Hepatocyte (in vitro differentiated cells): ENCODE measurements at regions not wholly inside any gene's neighbourhood (a gene's known extent, or its start where the extent isn't known, plus 50 kb on each side); places are given as distances from the start of the nearest gene placed in this dataset.

Source experiments
- DNase-seq: peaks from one replicate; pipeline ENCODE4 v3.0.0-alpha.2; 2016; ENCODE audit warnings: low spot score
- H2AFZ ChIP-seq: fragments of 200-600 bp; sonication (generic); 2 replicates; pipeline ENCODE4 v1.6.0; 2016; ENCODE audit warnings: antibody characterized with exemption, mild to moderate bottlenecking
- H3K27ac ChIP-seq: fragments of 200-600 bp; sonication (generic); 2 replicates; pipeline ENCODE4 v1.5.1; 2016; ENCODE audit warnings: mild to moderate bottlenecking
- H3K27me3 ChIP-seq: fragments of 200-600 bp; sonication (generic); 2 replicates; pipeline ENCODE4 v1.6.1; 2016
- H3K36me3 ChIP-seq: fragments of 200-600 bp; sonication (generic); replicated peaks from 2 replicates; pipeline ENCODE4 v1.5.1; 2016; ENCODE audit warnings: low read depth; ENCODE audit not compliant: insufficient read depth
- H3K4me1 ChIP-seq: fragments of 200-600 bp; sonication (generic); 2 replicates; pipeline ENCODE4 v1.5.1; 2016; ENCODE audit warnings: mild to moderate bottlenecking, moderate library complexity; ENCODE audit not compliant: insufficient read depth
- H3K4me2 ChIP-seq: fragments of 200-600 bp; sonication (generic); 2 replicates; pipeline ENCODE4 v1.6.0; 2016
- H3K4me3 ChIP-seq: fragments of 200-600 bp; sonication (generic); 2 replicates; pipeline ENCODE4 v1.5.1; 2016; ENCODE audit warnings: mild to moderate bottlenecking
- H3K79me2 ChIP-seq: fragments of 200-600 bp; sonication (generic); 2 replicates; pipeline ENCODE4 v1.6.0; 2017; ENCODE audit warnings: mild to moderate bottlenecking
- H3K9me2 ChIP-seq: fragments of 200-600 bp; sonication (generic); replicated peaks from 2 replicates; pipeline ENCODE4 v1.6.0; 2017; ENCODE audit warnings: mild to moderate bottlenecking; ENCODE audit not compliant: insufficient read depth
- H3K9me3 ChIP-seq: fragments of 200-600 bp; sonication (generic); 2 replicates; pipeline ENCODE4 v1.5.1; 2016; ENCODE audit warnings: low read depth, mild to moderate bottlenecking
- H4K20me1 ChIP-seq: fragments of 200-600 bp; sonication (generic); 2 replicates; pipeline ENCODE4 v1.6.0; 2016; ENCODE audit warnings: mild to moderate bottlenecking; ENCODE audit not compliant: insufficient read depth, poor library complexity, severe bottlenecking
- CTCF ChIP-seq: fragments of 200-600 bp; sonication (generic); IDR thresholded peaks from 2 replicates; pipeline ENCODE4 v1.5.1; 2016; ENCODE audit warnings: antibody characterized with exemption, mild to moderate bottlenecking; ENCODE audit not compliant: poor library complexity
- EZH2 ChIP-seq: fragments of 200-600 bp; sonication (generic); IDR thresholded peaks from 2 replicates; pipeline ENCODE4 v1.6.1; 2016; ENCODE audit warnings: antibody characterized with exemption, mild to moderate bottlenecking, borderline replicate concordance
- EZH2phosphoT487 ChIP-seq: fragments of 200-600 bp; sonication (generic); IDR thresholded peaks from one replicate; pipeline ENCODE4 v1.6.1; 2018; ENCODE audit warnings: antibody characterized with exemption, mild to moderate bottlenecking, low read depth, moderate library complexity; ENCODE audit not compliant: unreplicated experiment, severe bottlenecking
- WGBS: methylation state at CpG from one replicate; pipeline ENCODE4 v1.1.6; 2016; ENCODE audit warnings: low lambda C conversion rate; ENCODE audit errors: missing lambda C conversion rate; 5-methylcytosine and 5-hydroxymethylcytosine counted together

- Histone ChIP-seq H3K4me3 (no peak overlapping the region), H3K9me3 (no peaks in the 10 kb centered on the region), H3K36me3 (no peaks in the 10 kb centered on the region), H2AFZ (no peak overlapping the region), H3K27ac (no peak overlapping the region), H3K27me3 (no peaks in the 10 kb centered on the region), H3K4me1 (no peaks in the 10 kb centered on the region), H3K9me2 (no peaks in the 10 kb centered on the region), H3K79me2 (no peaks in the 10 kb centered on the region), H4K20me1 (no peaks in the 10 kb centered on the region), H3K4me2 (no peak overlapping the region)
- 84% methylated on average over 19 of the region's 19 CpGs for WGBS
- TF ChIP-seq EZH2 (no peak), CTCF (peak; percentile 12), EZH2phosphoT487 (no peak)
- DNase-seq, result peak; percentile 5
Observed at GRCh38 chr17:77507111-77507885, 366.5 kb downstream of the SEC14L1 start.

- no peak overlapping the region for H3K4me3 ChIP-seq
- 70% methylated on average over 6 of the region's 6 CpGs for WGBS
- H3K4me2 ChIP-seq, result no peak overlapping the region
- no peaks in the 10 kb centered on the region for H4K20me1 ChIP-seq
- H3K79me2 ChIP-seq, result no peaks in the 10 kb centered on the region
- H3K27ac ChIP-seq, result no peak overlapping the region
- TF ChIP-seq CTCF (no peak), EZH2 (no peak), EZH2phosphoT487 (no peak)
- H3K27me3 ChIP-seq, result no peaks in the 10 kb centered on the region
- H3K9me3 ChIP-seq, result no peaks in the 10 kb centered on the region
- H3K9me2 ChIP-seq, result no peaks in the 10 kb centered on the region
- no peaks in the 10 kb centered on the region for H3K4me1 ChIP-seq
- H3K36me3 ChIP-seq, result no peaks in the 10 kb centered on the region
- no peak overlapping the region for H2AFZ ChIP-seq
- peak; percentile 3 for DNase-seq
Observed at GRCh38 chr17:77508047-77508715, 367.4 kb downstream of the SEC14L1 start.

DNA sequence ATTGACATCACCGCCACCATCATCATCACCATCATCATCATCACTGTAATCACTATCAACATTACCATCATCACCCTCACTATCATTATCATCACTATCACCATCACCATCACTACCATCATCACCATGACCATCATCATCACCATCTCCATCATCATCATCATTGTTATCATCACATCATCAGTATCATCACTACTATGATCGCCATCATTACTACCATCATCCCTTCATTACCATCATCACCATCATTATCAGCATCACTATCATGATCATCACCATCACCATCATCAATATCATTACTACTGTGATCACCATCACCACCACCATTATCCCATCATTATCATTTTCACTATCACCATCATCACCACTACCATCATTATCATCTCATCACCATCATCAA is 368.3 kb downstream of the SEC14L1 start:
- no peaks in the 10 kb centered on the region for H3K9me2 ChIP-seq
- no peaks in the 10 kb centered on the region for H3K4me1 ChIP-seq
- no peak overlapping the region for H3K4me2 ChIP-seq
- WGBS, result 94% methylated on average over 2 of the region's 2 CpGs
- DNase-seq, result no peak
- TF ChIP-seq CTCF, result no peak
- no peak for TF ChIP-seq EZH2
- no peak for TF ChIP-seq EZH2phosphoT487
- H3K9me3 ChIP-seq, result no peaks in the 10 kb centered on the region
- H3K27me3 ChIP-seq, result no peaks in the 10 kb centered on the region
- no peaks in the 10 kb centered on the region for H3K79me2 ChIP-seq
- no peaks in the 10 kb centered on the region for H3K36me3 ChIP-seq
- no peak overlapping the region for H2AFZ ChIP-seq
- no peak overlapping the region for H3K27ac ChIP-seq
- H3K4me3 ChIP-seq, result no peak overlapping the region
- H4K20me1 ChIP-seq, result no peaks in the 10 kb centered on the region
